NB4 (cell line): ENCODE measurements at regions not wholly inside any gene's neighbourhood (a gene's known extent, or its start where the extent isn't known, plus 50 kb on each side); places are given as distances from the start of the nearest gene placed in this dataset.

ENCODE experiments used
- DNase-seq: peaks from one replicate; pipeline ENCODE4 v3.0.0; 2010; ENCODE audit warnings: low read depth
- H3K4me3 ChIP-seq: one replicate; pipeline ENCODE4 v1.5.1; 2011; ENCODE audit warnings: mild to moderate bottlenecking, low read depth, low read length, moderate library complexity
- MYC ChIP-seq: IDR thresholded peaks from 2 replicates; pipeline ENCODE4 v1.6.1; 2011; ENCODE audit warnings: low read depth, low read length
- POLR2A ChIP-seq: IDR thresholded peaks from 2 replicates; pipeline ENCODE4 v1.6.1; 2011; ENCODE audit warnings: mild to moderate bottlenecking; ENCODE audit not compliant: insufficient read length; ENCODE audit errors: extremely low read depth
- TF ChIP-seq, protein P1 (sequence below): IDR thresholded peaks from one replicate; pipeline ENCODE4 v1.5.1; 2012; ENCODE audit warnings: low read depth, low read length
- TF ChIP-seq, protein P2 (sequence below): IDR thresholded peaks from 2 replicates; pipeline ENCODE4 v1.6.1; 2011; ENCODE audit warnings: low read depth, low read length

DNA sequence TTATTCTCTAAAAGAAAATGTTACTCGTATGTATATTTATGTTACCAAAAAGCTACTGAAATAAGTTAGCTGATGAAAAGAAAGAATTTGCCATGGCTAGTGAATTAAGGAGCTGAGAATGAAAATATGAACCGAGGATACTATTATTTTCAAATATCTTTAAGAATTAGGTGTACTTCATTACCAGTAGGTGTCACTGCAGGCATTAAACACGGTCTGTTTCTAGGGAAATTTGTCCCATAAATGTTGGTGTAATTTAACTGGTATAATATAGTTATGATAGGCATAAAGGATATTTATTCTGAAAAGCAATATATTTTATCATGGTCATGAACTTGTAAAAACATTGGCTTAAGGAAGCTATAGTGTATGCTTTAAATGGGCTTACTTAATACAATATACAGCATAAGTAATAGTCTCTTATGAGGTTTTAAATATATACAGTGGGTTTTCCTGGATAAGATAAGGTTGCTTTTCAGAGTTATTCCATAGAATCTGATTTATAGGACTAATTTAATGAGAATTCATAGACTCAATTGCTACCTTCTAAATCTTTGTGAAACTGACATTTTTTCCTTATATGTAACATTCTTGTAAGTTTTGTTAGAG is 72.4 kb upstream of the MPDZ start:
- TF ChIP-seq MYC (no peak), POLR2A (no peak)
- TF ChIP-seq, protein P1, sequence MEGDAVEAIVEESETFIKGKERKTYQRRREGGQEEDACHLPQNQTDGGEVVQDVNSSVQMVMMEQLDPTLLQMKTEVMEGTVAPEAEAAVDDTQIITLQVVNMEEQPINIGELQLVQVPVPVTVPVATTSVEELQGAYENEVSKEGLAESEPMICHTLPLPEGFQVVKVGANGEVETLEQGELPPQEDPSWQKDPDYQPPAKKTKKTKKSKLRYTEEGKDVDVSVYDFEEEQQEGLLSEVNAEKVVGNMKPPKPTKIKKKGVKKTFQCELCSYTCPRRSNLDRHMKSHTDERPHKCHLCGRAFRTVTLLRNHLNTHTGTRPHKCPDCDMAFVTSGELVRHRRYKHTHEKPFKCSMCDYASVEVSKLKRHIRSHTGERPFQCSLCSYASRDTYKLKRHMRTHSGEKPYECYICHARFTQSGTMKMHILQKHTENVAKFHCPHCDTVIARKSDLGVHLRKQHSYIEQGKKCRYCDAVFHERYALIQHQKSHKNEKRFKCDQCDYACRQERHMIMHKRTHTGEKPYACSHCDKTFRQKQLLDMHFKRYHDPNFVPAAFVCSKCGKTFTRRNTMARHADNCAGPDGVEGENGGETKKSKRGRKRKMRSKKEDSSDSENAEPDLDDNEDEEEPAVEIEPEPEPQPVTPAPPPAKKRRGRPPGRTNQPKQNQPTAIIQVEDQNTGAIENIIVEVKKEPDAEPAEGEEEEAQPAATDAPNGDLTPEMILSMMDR: peak; percentile 51
- TF ChIP-seq, protein P2, sequence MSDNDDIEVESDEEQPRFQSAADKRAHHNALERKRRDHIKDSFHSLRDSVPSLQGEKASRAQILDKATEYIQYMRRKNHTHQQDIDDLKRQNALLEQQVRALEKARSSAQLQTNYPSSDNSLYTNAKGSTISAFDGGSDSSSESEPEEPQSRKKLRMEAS: no peak
- peak; percentile 63 for DNase-seq
- no peak overlapping the region for H3K4me3 ChIP-seq

DNA sequence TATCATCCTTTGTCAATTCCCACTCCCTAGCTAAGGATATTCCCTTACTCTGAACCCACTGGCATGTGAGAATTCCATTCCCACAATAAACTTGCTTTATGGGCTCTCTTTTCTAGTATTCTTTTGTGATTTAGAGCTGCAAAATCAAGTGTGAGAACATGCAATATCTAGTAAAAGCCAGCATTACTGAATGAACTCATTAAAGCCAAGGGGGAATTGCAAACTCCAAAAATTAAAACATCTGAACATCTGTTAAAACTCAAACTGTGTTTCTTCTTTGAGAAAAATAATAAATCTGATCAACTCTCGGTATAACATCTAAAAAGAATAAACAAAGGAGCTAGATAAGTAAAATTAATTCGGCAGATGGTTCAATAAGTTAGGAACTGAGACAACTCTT is 53.1 kb upstream of the MPDZ start:
- no peak for DNase-seq
- H3K4me3 ChIP-seq: no peak overlapping the region
- TF ChIP-seq, protein P1: no peak
- no peak for TF ChIP-seq MYC
- TF ChIP-seq, protein P2: no peak
- TF ChIP-seq POLR2A: no peak

DNA sequence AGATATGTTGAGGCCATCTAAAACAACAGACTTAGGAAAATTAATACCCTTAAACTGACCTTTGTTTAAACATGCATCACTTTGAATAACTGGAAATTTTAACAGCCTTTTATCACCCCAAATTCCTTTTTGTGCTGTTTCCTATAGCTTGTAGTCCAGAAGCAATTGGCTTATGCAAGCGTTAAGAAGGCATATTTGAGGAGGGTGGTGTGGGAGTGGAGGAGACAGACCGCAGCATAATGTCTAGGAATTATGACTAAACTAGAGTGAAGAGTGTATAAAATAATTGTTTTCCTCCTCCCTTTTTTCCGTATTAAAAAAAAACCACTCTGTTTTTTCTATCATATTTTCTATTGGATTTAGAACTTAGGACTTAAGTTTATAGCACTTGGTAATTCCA is 51.8 kb upstream of the MPDZ start:
- DNase-seq: no peak
- TF ChIP-seq MYC: no peak
- TF ChIP-seq, protein P2: no peak
- no peak for TF ChIP-seq POLR2A
- TF ChIP-seq, protein P1: no peak
- H3K4me3 ChIP-seq: no peak overlapping the region

DNA sequence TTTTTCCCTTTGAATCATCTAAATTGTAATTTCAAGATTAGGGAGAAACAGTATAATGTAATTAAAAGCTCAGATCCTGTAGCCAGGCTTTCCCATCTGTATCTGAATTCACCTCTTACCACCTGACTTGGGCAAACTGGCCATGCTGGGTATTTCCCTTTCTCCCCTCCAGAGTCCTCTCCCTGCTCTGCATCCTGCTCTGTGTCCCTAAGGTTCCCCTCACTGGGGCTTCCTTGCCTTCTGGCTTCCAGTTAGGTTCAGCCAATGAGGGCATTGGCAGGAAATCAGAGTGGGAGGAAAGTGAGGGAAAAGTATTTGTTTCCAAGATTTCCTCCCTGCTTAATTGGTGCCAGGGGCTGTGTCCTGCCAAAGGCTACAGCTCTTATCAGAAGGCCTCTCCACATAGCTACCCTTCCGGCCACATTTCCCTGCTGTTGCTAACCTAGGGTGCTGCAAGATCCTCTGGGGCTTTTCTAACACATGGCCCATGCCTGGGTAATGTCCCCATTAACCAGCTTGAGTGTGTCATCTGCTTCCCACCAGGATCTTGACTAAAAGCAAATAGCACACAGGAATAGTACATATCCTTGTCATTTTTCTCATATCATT is 51.0 kb upstream of the MPDZ start:
- TF ChIP-seq, protein P1: no peak
- TF ChIP-seq MYC: no peak
- TF ChIP-seq, protein P2: no peak
- TF ChIP-seq POLR2A: no peak
- H3K4me3 ChIP-seq: no peak overlapping the region
- no peak for DNase-seq
